ENCODE measurements at regions not wholly inside any gene's neighbourhood (a gene's known extent, or its start where the extent isn't known, plus 50 kb on each side); places are given as distances from the start of the nearest gene placed in this dataset.

DNA sequence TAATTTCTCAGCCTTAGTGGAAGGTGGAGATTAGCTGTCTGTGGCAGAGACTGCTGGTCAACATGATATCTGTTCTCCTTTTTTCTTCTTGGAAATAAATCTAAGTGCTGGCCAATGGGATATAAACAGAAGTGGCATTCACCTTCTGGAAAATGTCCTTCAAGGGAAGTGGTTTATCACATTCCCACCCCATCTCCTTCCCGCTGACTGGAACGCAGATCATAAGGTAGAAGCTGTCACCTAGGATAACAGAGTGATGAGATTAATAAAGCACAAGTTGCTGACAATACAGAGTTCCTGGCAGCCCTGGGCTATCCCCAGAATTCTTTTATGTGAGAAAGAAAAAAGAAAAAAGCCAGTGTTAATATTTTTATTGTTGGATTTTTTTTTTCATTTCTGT is 109.7 kb upstream of the OSMR start:
- WGBS, 2 experiments (ENCODE audit: insufficient coverage in 2 of 2): no CpG with 5 or more reads among the region's 2 CpGs
- Histone ChIP-seq H3K36me3 (ENCODE audit: control insufficient read depth, insufficient read depth, low read length) (no peaks in the 10 kb centered on the region), H3K9me3 (ENCODE audit: control insufficient read depth, low read length) (no peaks in the 10 kb centered on the region), H3K27ac (ENCODE audit: low read depth, low read length, severe bottlenecking) (no peak overlapping the region), H3K4me3 (ENCODE audit: extremely low read depth, insufficient read depth, low read length, poor library complexity, severe bottlenecking) (no peak overlapping the region), H3K4me1 (ENCODE audit: control insufficient read depth, insufficient read depth, low read length, poor library complexity, severe bottlenecking) (no peaks in the 10 kb centered on the region)

DNA sequence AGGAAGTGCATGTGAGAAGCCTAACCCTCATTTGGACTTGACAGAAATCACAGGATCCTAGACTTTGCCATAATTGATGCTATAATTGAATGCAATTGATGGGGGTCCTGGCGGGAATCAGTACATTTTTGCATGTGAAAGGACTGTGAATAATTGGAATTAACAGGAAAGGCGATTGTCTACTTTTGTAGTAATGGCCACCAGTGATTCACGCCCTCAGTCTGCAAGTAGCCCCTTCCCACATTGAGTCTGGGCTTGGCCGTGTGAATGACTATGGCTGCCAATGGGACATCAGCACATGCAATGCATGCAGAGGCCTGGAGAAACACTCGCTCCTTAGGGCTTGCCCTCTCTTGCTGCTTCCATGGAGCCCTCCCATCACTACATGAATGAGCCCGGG is 107.8 kb upstream of the OSMR start:
- Histone ChIP-seq H3K4me1 (ENCODE audit: control insufficient read depth, insufficient read depth, low read length, poor library complexity, severe bottlenecking) (no peaks in the 10 kb centered on the region), H3K9me3 (ENCODE audit: control insufficient read depth, low read length) (peaks cover 2% of the 10 kb centered on the region), H3K27ac (ENCODE audit: low read depth, low read length, severe bottlenecking) (no peak overlapping the region), H3K4me3 (ENCODE audit: extremely low read depth, insufficient read depth, low read length, poor library complexity, severe bottlenecking) (no peak overlapping the region), H3K36me3 (ENCODE audit: control insufficient read depth, insufficient read depth, low read length) (no peaks in the 10 kb centered on the region)
- 90 to 98% methylated on average over 5 of the region's 6 CpGs for WGBS, 2 experiments (ENCODE audit: insufficient coverage in 2 of 2)

DNA sequence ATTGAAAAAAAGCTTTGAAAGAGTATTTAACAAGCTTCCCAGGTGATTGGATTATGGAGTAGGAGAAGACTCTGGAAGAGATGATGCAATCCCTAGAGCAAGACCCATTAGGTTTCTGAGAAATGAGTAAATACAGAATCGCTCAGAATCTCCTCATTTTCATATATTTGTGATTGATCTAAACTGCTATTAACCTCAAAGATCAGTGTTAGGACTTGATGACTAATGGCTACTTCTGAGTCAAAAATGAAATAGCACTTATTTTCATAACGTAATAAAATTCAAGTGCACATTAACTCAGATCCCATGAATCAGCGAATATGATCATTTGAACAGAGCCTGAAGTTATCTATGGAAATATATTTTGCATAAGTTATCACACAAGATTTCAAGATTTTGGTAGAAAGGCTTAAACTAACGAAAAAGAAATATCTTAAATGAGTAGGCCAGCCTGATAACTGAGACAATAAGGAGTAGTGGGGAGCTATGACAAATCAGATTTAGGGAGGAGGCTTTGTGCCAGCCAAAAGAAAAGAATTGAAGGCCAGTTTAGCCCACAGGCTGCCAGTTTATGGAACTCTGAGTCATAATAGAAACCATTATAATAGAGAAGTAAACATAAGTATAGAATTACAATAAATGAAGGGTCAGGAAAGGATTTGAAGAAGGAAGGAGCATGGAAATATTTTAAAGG is 106.7 kb upstream of the OSMR start:
- Histone ChIP-seq H3K36me3 (ENCODE audit: control insufficient read depth, insufficient read depth, low read length) (no peaks in the 10 kb centered on the region), H3K9me3 (ENCODE audit: control insufficient read depth, low read length) (peaks cover 11% of the 10 kb centered on the region), H3K4me3 (ENCODE audit: extremely low read depth, insufficient read depth, low read length, poor library complexity, severe bottlenecking) (no peak overlapping the region), H3K4me1 (ENCODE audit: control insufficient read depth, insufficient read depth, low read length, poor library complexity, severe bottlenecking) (no peaks in the 10 kb centered on the region), H3K27ac (ENCODE audit: low read depth, low read length, severe bottlenecking) (no peak overlapping the region)
- 60 to 86% methylated on average over 1 of the region's 4 CpGs for whole genome bisulfite sequencing, 2 experiments (ENCODE audit: insufficient coverage in 2 of 2)

DNA sequence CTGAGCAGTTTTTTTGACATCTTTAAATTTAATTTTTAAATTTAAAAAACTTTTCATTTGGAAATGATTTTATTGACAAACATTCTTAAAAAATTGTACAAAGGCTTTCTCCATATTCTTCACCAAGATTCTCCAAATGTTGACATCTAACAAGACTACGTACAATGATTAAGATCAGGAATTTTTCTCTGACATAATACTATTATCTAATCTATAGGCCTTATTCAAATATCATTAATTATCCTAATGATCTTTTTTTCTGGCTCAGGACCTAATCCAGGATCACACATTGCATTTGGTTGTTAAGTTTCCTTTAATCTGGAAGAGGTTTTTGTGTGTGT is 106.1 kb upstream of the OSMR start:
- Histone ChIP-seq H3K4me1 (ENCODE audit: control insufficient read depth, insufficient read depth, low read length, poor library complexity, severe bottlenecking) (no peaks in the 10 kb centered on the region), H3K36me3 (ENCODE audit: control insufficient read depth, insufficient read depth, low read length) (no peaks in the 10 kb centered on the region)

GRCh38 chr5:38742821-38743220 is 103.0 kb upstream of the OSMR start:
- Histone ChIP-seq H3K4me1 (ENCODE audit: control insufficient read depth, insufficient read depth, low read length, poor library complexity, severe bottlenecking) (no peaks in the 10 kb centered on the region), H3K9me3 (ENCODE audit: control insufficient read depth, low read length) (peaks cover 11% of the 10 kb centered on the region), H3K36me3 (ENCODE audit: control insufficient read depth, insufficient read depth, low read length) (no peaks in the 10 kb centered on the region), H3K4me3 (ENCODE audit: extremely low read depth, insufficient read depth, low read length, poor library complexity, severe bottlenecking) (no peak overlapping the region), H3K27ac (ENCODE audit: low read depth, low read length, severe bottlenecking) (no peak overlapping the region)
- WGBS, 2 experiments (ENCODE audit: insufficient coverage in 2 of 2): 82 to 100% methylated on average over 2 of the region's 3 CpGs

More for the DNA sequence above, 106.1 kb upstream of the OSMR start:
- no peak overlapping the region for H3K4me3 ChIP-seq (ENCODE audit: extremely low read depth, insufficient read depth, low read length, poor library complexity, severe bottlenecking)
- WGBS, 2 experiments (ENCODE audit: insufficient coverage in 2 of 2): no CpG with 5 or more reads among the region's 1 CpG
- H3K27ac ChIP-seq (ENCODE audit: low read depth, low read length, severe bottlenecking): no peak overlapping the region
- peaks cover 11% of the 10 kb centered on the region for H3K9me3 ChIP-seq (ENCODE audit: control insufficient read depth, low read length)

GRCh38 chr5:38743562-38743961 is 102.2 kb upstream of the OSMR start:
- no peak overlapping the region for H3K4me3 ChIP-seq (ENCODE audit: extremely low read depth, insufficient read depth, low read length, poor library complexity, severe bottlenecking)
- WGBS, 2 experiments (ENCODE audit: insufficient coverage in 2 of 2): 71 to 89% methylated on average over 1 of the region's 1 CpG

DNA sequence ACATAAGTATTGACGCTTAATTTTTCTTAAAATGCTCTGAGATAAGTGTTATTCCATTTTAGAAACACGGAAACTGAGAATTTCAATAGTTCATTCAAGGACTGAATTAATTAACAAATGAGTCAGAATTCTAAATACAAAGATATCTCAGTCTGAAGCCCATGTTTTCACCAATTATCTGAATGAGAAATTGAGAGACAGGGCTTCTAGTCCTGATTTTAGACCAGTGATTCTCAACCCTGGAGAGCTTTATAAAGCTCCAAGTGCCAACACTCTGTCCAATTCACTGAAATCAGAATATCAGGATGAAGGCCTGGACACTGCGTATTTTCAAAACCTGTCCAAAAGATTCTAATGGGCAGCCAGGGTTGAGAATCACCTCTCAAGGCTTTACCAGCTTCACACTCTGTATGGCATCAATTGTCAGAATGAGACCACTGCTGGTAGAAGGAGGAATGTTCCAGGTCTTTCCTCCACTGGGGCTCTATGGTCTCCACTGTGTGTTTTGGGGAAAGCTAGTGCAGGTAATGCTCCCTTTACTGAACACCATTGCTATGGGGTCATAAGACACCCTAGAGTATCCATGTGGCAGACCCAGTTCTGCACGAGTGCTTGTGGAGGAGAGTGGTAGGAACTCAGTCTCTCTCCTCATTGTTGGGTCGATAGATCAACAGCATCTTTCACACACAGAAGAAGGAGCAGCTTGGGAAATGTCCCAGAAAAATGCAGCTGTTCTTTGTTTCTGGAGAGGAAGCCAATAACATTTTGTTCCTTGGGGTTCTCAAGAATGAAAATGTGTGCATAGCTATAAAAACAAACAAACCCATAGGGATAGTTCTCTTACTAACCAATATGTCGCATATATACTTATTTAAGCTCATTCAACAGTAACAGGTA is 99.7 kb upstream of the OSMR start:
- Histone ChIP-seq H3K27ac (ENCODE audit: low read depth, low read length, severe bottlenecking) (no peak overlapping the region), H3K9me3 (ENCODE audit: control insufficient read depth, low read length) (peaks cover 11% of the 10 kb centered on the region), H3K4me1 (ENCODE audit: control insufficient read depth, insufficient read depth, low read length, poor library complexity, severe bottlenecking) (no peaks in the 10 kb centered on the region), H3K36me3 (ENCODE audit: control insufficient read depth, insufficient read depth, low read length) (no peaks in the 10 kb centered on the region), H3K4me3 (ENCODE audit: extremely low read depth, insufficient read depth, low read length, poor library complexity, severe bottlenecking) (no peak overlapping the region)
- 86 to 94% methylated on average over 1 to 2 of the region's 6 CpGs for WGBS, 2 experiments (ENCODE audit: insufficient coverage in 2 of 2)

More at GRCh38 chr5:38743562-38743961, 102.2 kb upstream of the OSMR start:
- H3K27ac ChIP-seq (ENCODE audit: low read depth, low read length, severe bottlenecking): no peak overlapping the region
- H3K36me3 ChIP-seq (ENCODE audit: control insufficient read depth, insufficient read depth, low read length): no peaks in the 10 kb centered on the region
- H3K4me1 ChIP-seq (ENCODE audit: control insufficient read depth, insufficient read depth, low read length, poor library complexity, severe bottlenecking): no peaks in the 10 kb centered on the region
- peaks cover 11% of the 10 kb centered on the region for H3K9me3 ChIP-seq (ENCODE audit: control insufficient read depth, low read length)

GRCh38 chr5:38749861-38750260 is 96.0 kb upstream of the OSMR start:
- Histone ChIP-seq H3K9me3 (ENCODE audit: control insufficient read depth, low read length) (no peaks in the 10 kb centered on the region), H3K4me3 (ENCODE audit: extremely low read depth, insufficient read depth, low read length, poor library complexity, severe bottlenecking) (no peak overlapping the region), H3K4me1 (ENCODE audit: control insufficient read depth, insufficient read depth, low read length, poor library complexity, severe bottlenecking) (no peaks in the 10 kb centered on the region), H3K36me3 (ENCODE audit: control insufficient read depth, insufficient read depth, low read length) (no peaks in the 10 kb centered on the region), H3K27ac (ENCODE audit: low read depth, low read length, severe bottlenecking) (no peak overlapping the region)
- WGBS, 2 experiments (ENCODE audit: insufficient coverage in 2 of 2): 100% methylated on average over 1 of the region's 3 CpGs

GRCh38 chr5:38751103-38751502 is 94.7 kb upstream of the OSMR start:
- no peaks in the 10 kb centered on the region for H3K4me1 ChIP-seq (ENCODE audit: control insufficient read depth, insufficient read depth, low read length, poor library complexity, severe bottlenecking)
- 83 to 95% methylated on average over 2 of the region's 4 CpGs for WGBS, 2 experiments (ENCODE audit: insufficient coverage in 2 of 2)
- H3K36me3 ChIP-seq (ENCODE audit: control insufficient read depth, insufficient read depth, low read length): no peaks in the 10 kb centered on the region
- no peak overlapping the region for H3K27ac ChIP-seq (ENCODE audit: low read depth, low read length, severe bottlenecking)
- H3K9me3 ChIP-seq (ENCODE audit: control insufficient read depth, low read length): no peaks in the 10 kb centered on the region
- H3K4me3 ChIP-seq (ENCODE audit: extremely low read depth, insufficient read depth, low read length, poor library complexity, severe bottlenecking): no peak overlapping the region

- Histone ChIP-seq H3K4me3 (ENCODE audit: extremely low read depth, insufficient read depth, low read length, poor library complexity, severe bottlenecking) (no peak overlapping the region), H3K9me3 (ENCODE audit: control insufficient read depth, low read length) (no peaks in the 10 kb centered on the region), H3K4me1 (ENCODE audit: control insufficient read depth, insufficient read depth, low read length, poor library complexity, severe bottlenecking) (no peaks in the 10 kb centered on the region), H3K27ac (ENCODE audit: low read depth, low read length, severe bottlenecking) (no peak overlapping the region), H3K36me3 (ENCODE audit: control insufficient read depth, insufficient read depth, low read length) (no peaks in the 10 kb centered on the region)
- 100% methylated on average over 3 to 4 of the region's 6 CpGs for WGBS, 2 experiments (ENCODE audit: insufficient coverage in 2 of 2)
These were observed 93.7 kb upstream of the OSMR start for GRCh38 chr5:38752012-38752536.

DNA sequence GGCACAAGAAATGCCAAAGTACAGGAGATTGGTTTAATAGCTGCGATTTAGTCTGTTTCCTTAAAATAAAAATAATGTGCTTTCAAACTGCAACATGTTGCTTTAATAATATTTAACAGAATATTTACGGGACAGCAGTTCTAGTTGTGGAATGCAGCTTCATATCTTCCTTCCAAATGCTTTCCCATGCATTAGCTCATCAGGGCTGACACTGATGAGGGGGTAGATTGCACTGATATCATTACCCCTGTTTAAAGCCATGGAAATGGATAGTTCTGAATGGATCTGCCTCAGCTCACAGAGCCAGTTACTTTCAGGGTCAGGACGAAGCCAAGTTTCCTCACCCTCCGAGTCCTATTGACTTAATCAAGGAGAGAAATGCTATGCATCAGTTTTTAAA is 93.2 kb upstream of the OSMR start:
- Histone ChIP-seq H3K9me3 (ENCODE audit: control insufficient read depth, low read length) (no peaks in the 10 kb centered on the region), H3K36me3 (ENCODE audit: control insufficient read depth, insufficient read depth, low read length) (no peaks in the 10 kb centered on the region), H3K4me3 (ENCODE audit: extremely low read depth, insufficient read depth, low read length, poor library complexity, severe bottlenecking) (no peak overlapping the region), H3K27ac (ENCODE audit: low read depth, low read length, severe bottlenecking) (no peak overlapping the region), H3K4me1 (ENCODE audit: control insufficient read depth, insufficient read depth, low read length, poor library complexity, severe bottlenecking) (no peaks in the 10 kb centered on the region)
- WGBS, 2 experiments (ENCODE audit: insufficient coverage in 2 of 2): 80% methylated on average over 1 of the region's 4 CpGs; no CpG with 5 or more reads in 1 of the 2 experiments

All from mesodermal cell (in vitro differentiated cells).